Kidney epithelial cell (primary cell): ENCODE measurements at regions not wholly inside any gene's neighbourhood (a gene's known extent, or its start where the extent isn't known, plus 50 kb on each side); places are given as distances from the start of the nearest gene placed in this dataset.

Experiments
- DNase-seq: peaks from one replicate; pipeline ENCODE4 v3.0.0-alpha.2; 2010; ENCODE audit warnings: low read depth
- H3K27me3 ChIP-seq: 2 replicates; pipeline ENCODE4 v1.6.0; 2011; ENCODE audit warnings: low read length; ENCODE audit not compliant: control insufficient read depth, insufficient read depth
- H3K36me3 ChIP-seq: 2 replicates; pipeline ENCODE4 v1.5.1; 2011; ENCODE audit warnings: low read length; ENCODE audit not compliant: control insufficient read depth, insufficient read depth
- H3K4me3 ChIP-seq: 2 replicates; pipeline ENCODE4 v1.5.1; 2011; ENCODE audit warnings: low read depth, mild to moderate bottlenecking, control low read depth, low read length
- TF ChIP-seq, protein P1 (sequence below): IDR thresholded peaks from 2 replicates; pipeline ENCODE4 v1.5.1; 2011; ENCODE audit warnings: mild to moderate bottlenecking, moderate library complexity, low read length, control low read depth, inconsistent platforms; ENCODE audit not compliant: insufficient read depth, poor library complexity, severe bottlenecking

DNA sequence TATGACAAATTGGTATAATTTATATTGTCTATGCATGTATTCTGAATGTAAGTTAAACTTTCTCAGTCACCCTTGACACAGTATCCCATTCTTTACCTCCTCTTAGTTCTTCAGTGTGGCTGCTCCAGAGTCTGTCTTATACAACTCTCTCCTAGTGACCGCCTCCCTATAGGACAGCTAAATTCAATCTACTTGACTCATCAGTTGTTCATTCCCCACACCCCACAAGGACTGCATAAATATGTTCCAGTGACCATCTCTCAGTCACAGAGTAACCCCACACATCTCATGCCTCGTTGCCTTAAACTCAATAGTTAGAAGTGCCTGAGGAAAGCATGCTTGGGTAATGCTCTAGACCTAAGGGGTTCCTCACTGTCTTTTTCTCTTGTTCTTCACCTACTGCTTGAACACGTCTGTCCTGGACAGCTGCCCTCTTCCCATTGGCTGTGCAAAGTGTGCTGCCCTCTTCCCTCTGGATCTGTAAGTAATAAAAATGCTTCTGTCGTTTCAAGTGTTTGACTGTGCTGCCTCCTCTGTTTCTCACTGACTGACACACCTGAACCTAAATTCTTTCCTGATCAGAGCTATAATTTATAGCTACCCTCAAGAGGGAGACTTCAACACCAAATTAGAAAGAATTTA lies 494.6 kb upstream of the GRM3 start:
- H3K4me3 ChIP-seq, result no peak overlapping the region
- TF ChIP-seq, protein P1, sequence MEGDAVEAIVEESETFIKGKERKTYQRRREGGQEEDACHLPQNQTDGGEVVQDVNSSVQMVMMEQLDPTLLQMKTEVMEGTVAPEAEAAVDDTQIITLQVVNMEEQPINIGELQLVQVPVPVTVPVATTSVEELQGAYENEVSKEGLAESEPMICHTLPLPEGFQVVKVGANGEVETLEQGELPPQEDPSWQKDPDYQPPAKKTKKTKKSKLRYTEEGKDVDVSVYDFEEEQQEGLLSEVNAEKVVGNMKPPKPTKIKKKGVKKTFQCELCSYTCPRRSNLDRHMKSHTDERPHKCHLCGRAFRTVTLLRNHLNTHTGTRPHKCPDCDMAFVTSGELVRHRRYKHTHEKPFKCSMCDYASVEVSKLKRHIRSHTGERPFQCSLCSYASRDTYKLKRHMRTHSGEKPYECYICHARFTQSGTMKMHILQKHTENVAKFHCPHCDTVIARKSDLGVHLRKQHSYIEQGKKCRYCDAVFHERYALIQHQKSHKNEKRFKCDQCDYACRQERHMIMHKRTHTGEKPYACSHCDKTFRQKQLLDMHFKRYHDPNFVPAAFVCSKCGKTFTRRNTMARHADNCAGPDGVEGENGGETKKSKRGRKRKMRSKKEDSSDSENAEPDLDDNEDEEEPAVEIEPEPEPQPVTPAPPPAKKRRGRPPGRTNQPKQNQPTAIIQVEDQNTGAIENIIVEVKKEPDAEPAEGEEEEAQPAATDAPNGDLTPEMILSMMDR, result no peak
- no peak for DNase-seq
- no peaks in the 10 kb centered on the region for H3K36me3 ChIP-seq
- no peaks in the 10 kb centered on the region for H3K27me3 ChIP-seq

DNA sequence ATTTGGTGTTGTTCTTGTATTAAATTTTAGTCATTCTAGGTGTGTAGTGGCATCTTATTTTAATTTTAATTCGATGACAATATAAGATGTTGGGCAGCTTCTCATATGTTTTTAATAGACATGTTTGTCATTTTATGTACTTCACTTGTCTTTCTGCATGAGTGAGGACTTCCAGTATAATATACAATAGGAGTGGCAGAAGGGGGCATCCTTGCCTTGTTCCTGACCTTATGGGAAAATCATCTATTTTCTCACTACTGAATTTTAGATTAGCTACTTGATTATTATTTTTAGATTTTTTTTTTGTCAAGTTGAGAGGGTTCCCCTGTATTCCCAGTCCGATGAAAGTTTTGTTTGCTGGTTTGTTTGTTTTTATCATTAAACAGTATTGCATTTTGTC lies 495.2 kb upstream of the GRM3 start:
- DNase-seq, result no peak
- H3K4me3 ChIP-seq, result no peak overlapping the region
- no peaks in the 10 kb centered on the region for H3K36me3 ChIP-seq
- TF ChIP-seq, protein P1, result no peak
- no peaks in the 10 kb centered on the region for H3K27me3 ChIP-seq

DNA sequence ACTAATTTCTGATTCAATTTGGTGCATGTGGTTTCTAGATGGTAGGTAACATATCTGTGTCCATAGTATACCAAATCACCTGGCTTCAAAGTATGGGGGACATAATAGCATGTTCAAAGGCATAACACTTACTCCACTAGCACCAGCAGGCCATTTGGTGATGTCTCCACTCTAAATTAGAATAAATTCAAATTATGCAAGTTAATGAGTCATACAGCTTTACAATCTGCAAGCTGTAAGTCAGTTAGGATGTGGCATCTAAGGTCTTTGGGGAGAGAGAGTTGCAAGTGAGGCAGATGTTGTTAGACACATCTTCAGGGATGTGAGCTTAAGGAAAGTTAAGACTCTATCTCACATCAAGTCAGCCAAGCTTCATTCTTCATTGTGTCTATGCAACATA lies 506.4 kb upstream of the GRM3 start:
- Histone ChIP-seq H3K36me3 (no peaks in the 10 kb centered on the region), H3K27me3 (no peaks in the 10 kb centered on the region), H3K4me3 (no peak overlapping the region)
- no peak for DNase-seq
- TF ChIP-seq, protein P1, result no peak

DNA sequence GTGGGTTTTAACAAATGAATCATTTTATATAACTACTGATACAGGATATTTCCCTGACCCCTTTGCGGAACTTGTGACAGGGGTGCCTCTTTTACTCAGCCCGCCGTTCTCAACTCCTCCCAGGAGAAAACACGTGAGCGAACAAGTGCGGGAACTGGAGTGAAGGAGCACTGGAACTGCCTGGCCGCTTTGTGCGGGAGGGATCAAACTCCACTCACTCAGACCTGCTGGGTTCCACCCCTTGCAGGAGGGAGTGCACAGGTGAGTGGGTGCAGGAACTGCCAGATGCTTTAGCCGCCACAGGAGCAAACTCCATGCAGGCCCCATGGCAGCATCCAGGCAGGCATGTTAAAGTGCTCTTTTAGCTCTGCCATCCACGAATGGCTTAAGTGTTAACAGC lies 513.4 kb upstream of the GRM3 start:
- Histone ChIP-seq H3K27me3 (no peaks in the 10 kb centered on the region), H3K36me3 (no peaks in the 10 kb centered on the region), H3K4me3 (no peak overlapping the region)
- TF ChIP-seq, protein P1, result no peak
- no peak for DNase-seq

DNA sequence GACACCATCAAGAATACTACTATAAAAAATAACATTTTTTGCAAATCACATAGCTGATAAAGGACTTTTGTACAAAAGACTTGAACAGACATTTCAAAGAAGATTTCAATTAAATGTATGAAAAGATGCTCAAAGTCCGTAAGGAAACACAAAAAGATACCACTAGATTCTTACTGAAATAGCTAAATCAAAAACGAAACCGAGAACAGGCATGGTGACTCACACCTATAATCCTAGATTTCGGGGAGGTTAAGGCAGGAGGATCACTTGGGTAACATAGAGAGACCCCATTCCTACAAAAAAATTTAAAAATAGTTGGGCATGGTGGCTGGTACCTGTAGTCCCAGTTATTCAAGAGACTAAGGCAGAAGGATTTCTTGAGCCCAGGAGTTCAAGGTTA lies 520.2 kb upstream of the GRM3 start:
- H3K36me3 ChIP-seq, result no peaks in the 10 kb centered on the region
- no peaks in the 10 kb centered on the region for H3K27me3 ChIP-seq
- no peak for DNase-seq
- TF ChIP-seq, protein P1, result no peak
- no peak overlapping the region for H3K4me3 ChIP-seq

DNA sequence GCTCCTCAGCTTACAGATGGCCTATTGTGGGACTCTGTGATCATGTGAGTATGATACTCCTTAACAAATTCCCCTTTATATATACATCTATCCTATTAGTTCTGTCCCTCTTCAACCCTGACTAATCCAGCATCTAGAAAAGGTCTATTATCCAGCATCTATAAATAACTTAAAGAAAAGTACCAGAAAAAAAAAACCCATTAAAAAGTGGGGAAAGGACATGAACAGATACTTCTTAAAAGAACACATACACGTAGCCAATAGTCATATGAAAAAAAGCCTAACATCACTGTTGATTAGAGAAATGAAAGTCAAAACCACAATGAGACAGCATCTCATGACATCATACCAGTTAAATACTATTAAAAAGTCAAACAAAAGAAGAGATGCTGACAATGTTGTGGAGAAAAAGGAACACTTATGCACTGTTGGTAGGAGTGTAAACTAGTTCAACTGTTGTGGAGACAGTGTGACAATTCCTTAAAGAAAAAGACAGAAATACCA lies 549.5 kb upstream of the GRM3 start:
- TF ChIP-seq, protein P1, result no peak
- Histone ChIP-seq H3K36me3 (no peaks in the 10 kb centered on the region), H3K27me3 (no peaks in the 10 kb centered on the region), H3K4me3 (no peak overlapping the region)
- DNase-seq, result no peak
